ENCODE measurements at regions not wholly inside any gene's neighbourhood (a gene's known extent, or its start where the extent isn't known, plus 50 kb on each side); places are given as distances from the start of the nearest gene placed in this dataset.

- H3K27ac ChIP-seq (replicated peaks in 1 of 4) = no peak overlapping the region
- H3K9me3 ChIP-seq = no peaks in the 10 kb centered on the region
- TF ChIP-seq POLR2AphosphoS5 (IDR thresholded peaks at IDR 0.05) = no peak
- no peak for TF ChIP-seq EP300 (IDR thresholded peaks at IDR 0.05)
- TF ChIP-seq CTCF (IDR thresholded peaks at IDR 0.05) = no peak
- no peak for TF ChIP-seq POLR2A (IDR thresholded peaks at IDR 0.05; ENCODE audit: low read depth)
- H3K36me3 ChIP-seq = no peaks in the 10 kb centered on the region
- no peaks in the 10 kb centered on the region for H3K4me1 ChIP-seq
- WGBS = 72% methylated on average over 2 of the region's 2 CpGs
- no peak overlapping the region for H3K4me3 ChIP-seq
- DNase-seq (ENCODE audit: extremely low spot score) = no peak
- no peaks in the 10 kb centered on the region for H3K27me3 ChIP-seq
- intact Hi-C loops (cut with DNase I) = no loop called here
Observed at GRCh38 chr11:91097083-91097482, 874.2 kb upstream of the CHORDC1 start.

DNA sequence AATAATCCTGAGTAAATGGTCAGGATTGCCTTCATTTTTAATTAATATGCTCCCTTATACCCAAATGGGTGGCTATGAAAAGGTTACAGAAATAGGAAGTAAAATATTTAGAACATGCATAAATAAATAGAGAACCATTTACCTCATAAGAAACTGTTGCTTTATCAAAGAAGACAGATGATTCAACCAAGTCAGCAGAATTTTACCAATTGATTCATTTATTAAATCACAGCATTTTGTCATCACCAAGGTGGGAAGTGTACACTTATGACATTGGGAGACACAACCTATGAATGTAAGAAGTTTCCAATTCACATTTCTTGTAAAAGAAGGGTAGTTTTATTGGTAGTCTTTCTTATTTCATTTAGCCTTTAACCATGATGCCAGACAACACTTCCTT lies 870.3 kb upstream of the CHORDC1 start:
- H3K9me3 ChIP-seq = no peaks in the 10 kb centered on the region
- no peaks in the 10 kb centered on the region for H3K27me3 ChIP-seq
- H3K27ac ChIP-seq (replicated peaks in 1 of 4) = no peak overlapping the region
- no peaks in the 10 kb centered on the region for H3K4me1 ChIP-seq
- intact Hi-C loops (cut with DNase I) = no loop called here
- no peak overlapping the region for H3K4me3 ChIP-seq
- TF ChIP-seq POLR2AphosphoS5 (IDR thresholded peaks at IDR 0.05) = no peak
- no peak for TF ChIP-seq POLR2A (IDR thresholded peaks at IDR 0.05; ENCODE audit: low read depth)
- TF ChIP-seq EP300 (IDR thresholded peaks at IDR 0.05) = no peak
- no peak for TF ChIP-seq CTCF (IDR thresholded peaks at IDR 0.05)
- no peak for DNase-seq (ENCODE audit: extremely low spot score)
- H3K36me3 ChIP-seq = no peaks in the 10 kb centered on the region

- no peak for TF ChIP-seq POLR2A (IDR thresholded peaks at IDR 0.05; ENCODE audit: low read depth)
- no peak for TF ChIP-seq CTCF (IDR thresholded peaks at IDR 0.05)
- no peak for TF ChIP-seq EP300 (IDR thresholded peaks at IDR 0.05)
- no peak for TF ChIP-seq POLR2AphosphoS5 (IDR thresholded peaks at IDR 0.05)
- Histone ChIP-seq H3K4me1 (no peaks in the 10 kb centered on the region), H3K27me3 (no peaks in the 10 kb centered on the region), H3K4me3 (no peak overlapping the region), H3K36me3 (no peaks in the 10 kb centered on the region), H3K27ac (replicated peaks in 1 of 4) (no peak overlapping the region), H3K9me3 (no peaks in the 10 kb centered on the region)
- DNase-seq (ENCODE audit: extremely low spot score) = no peak
- intact Hi-C loops (cut with DNase I) = no loop called here
Observed at GRCh38 chr11:91091563-91091962, 868.7 kb upstream of the CHORDC1 start.

DNA sequence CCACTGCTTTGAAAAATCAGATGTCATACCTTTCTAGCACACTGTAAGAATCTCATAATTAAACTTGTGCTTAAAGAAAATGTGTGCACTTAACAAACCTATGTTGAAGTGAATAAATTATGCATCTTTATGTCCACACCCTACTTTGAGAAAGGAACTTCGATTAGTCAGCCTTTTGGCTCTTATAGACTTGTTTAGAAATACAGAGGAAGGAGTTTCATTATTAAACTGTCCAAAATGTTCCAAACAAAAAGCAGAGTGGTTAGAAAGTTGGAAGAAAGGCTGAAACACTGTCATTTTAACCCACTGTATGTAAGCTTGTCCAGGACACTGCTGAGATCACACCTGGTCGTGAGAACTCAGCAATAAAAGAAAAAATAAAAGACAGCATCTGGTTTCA lies 863.2 kb upstream of the CHORDC1 start:
- no peak for DNase-seq (ENCODE audit: extremely low spot score)
- intact Hi-C loops (cut with DNase I) = no loop called here
- H3K27me3 ChIP-seq = no peaks in the 10 kb centered on the region
- H3K4me3 ChIP-seq = no peak overlapping the region
- no peaks in the 10 kb centered on the region for H3K9me3 ChIP-seq
- no peak overlapping the region for H3K27ac ChIP-seq (replicated peaks in 1 of 4)
- H3K4me1 ChIP-seq = peaks cover 0 to 14% (median 7%) of the 10 kb centered on the region in 4 donors
- no peak for TF ChIP-seq EP300 (IDR thresholded peaks at IDR 0.05)
- TF ChIP-seq POLR2AphosphoS5 (IDR thresholded peaks at IDR 0.05) = no peak
- TF ChIP-seq POLR2A (IDR thresholded peaks at IDR 0.05; ENCODE audit: low read depth) = no peak
- TF ChIP-seq CTCF (IDR thresholded peaks at IDR 0.05) = no peak
- H3K36me3 ChIP-seq = no peaks in the 10 kb centered on the region
- 53% methylated on average over 2 of the region's 2 CpGs for WGBS

DNA sequence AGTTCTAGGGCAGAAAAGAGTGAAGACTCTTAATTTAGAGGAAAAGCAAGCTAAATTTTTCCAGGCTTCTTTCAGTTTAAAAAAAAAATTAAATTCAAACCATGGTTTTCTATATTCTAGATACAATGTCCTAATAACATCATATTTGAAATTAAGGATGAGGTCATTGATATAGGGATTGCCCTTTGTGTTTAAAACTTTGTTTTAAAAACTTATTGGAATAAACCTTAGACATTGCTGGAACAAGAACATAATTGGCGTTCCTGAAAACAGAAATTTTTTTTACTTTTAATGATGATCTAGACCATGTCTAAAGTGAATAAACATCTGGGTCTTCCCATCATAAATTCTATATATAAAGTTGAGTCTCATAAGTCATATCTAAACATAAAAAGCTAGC lies 859.4 kb upstream of the CHORDC1 start:
- H3K4me3 ChIP-seq = no peak overlapping the region
- no peak overlapping the region for H3K27ac ChIP-seq (replicated peaks in 1 of 4)
- H3K4me1 ChIP-seq = peaks cover 0 to 14% (median 8%) of the 10 kb centered on the region in 4 donors
- WGBS = 87% methylated on average over 1 of the region's 1 CpG
- no peak for DNase-seq (ENCODE audit: extremely low spot score)
- intact Hi-C loops (cut with DNase I) = no loop called here
- H3K9me3 ChIP-seq = no peaks in the 10 kb centered on the region
- no peaks in the 10 kb centered on the region for H3K27me3 ChIP-seq
- no peak for TF ChIP-seq CTCF (IDR thresholded peaks at IDR 0.05)
- TF ChIP-seq POLR2AphosphoS5 (IDR thresholded peaks at IDR 0.05) = no peak
- TF ChIP-seq EP300 (IDR thresholded peaks at IDR 0.05) = no peak
- TF ChIP-seq POLR2A (IDR thresholded peaks at IDR 0.05; ENCODE audit: low read depth) = no peak
- H3K36me3 ChIP-seq = no peaks in the 10 kb centered on the region
